IMR-90 (cell line): ENCODE measurements at regions not wholly inside any gene's neighbourhood (a gene's known extent, or its start where the extent isn't known, plus 50 kb on each side); places are given as distances from the start of the nearest gene placed in this dataset.

Experiments
- ATAC-seq: fragments of 200-7000 bp; cut with Tn5 transposase; 2 replicates; pipeline ENCODE4 v1.9.1; 2020; ENCODE audit warnings: low read depth, mild to moderate bottlenecking, moderate library complexity
- BruUV-seq: library from RNA; stranded (reverse); fragments of 400-500 nt; replicated peaks from 2 replicates; lab custom pipeline; 2021; lab: Mats Ljungman, UMichigan
- CTCF ChIA-PET: fragments of 300-600 bp; formaldehyde crosslinking; extraction: SDS; loops from one replicate; lab custom pipeline; 2021; ENCODE audit warnings: antibody characterized with exemption; lab: Yijun Ruan, JAX
- POLR2A ChIA-PET: fragments of 300-600 bp; sonication (Branson Sonifier 250); formaldehyde crosslinking; loops from one replicate; lab custom pipeline; 2022; ENCODE audit warnings: antibody characterized with exemption; ENCODE audit not compliant: unreplicated experiment; lab: Charles Lee
- DNase-seq: peaks from one replicate; pipeline ENCODE4 v3.0.0; 2013
- H2AFZ ChIP-seq: replicated peaks from 2 replicates; pipeline ENCODE3; 2013; ENCODE audit warnings: low read length, mild to moderate bottlenecking; ENCODE audit not compliant: poor library complexity
- H2AK5ac ChIP-seq: 2 replicates; pipeline ENCODE4 v1.6.1; 2013; ENCODE audit warnings: low read depth, low read length, inconsistent platforms
- H2AK9ac ChIP-seq: replicated peaks from 2 replicates; pipeline ENCODE3; 2013; ENCODE audit warnings: mild to moderate bottlenecking, low read depth, low read length, moderate library complexity; ENCODE audit not compliant: poor library complexity
- H2BK120ac ChIP-seq: 2 replicates; pipeline ENCODE4 v1.6.1; 2013; ENCODE audit warnings: low read depth, low read length, inconsistent platforms
- H2BK15ac ChIP-seq: 3 replicates; pipeline ENCODE4 v1.6.1; 2013; ENCODE audit warnings: low read depth, low read length, inconsistent platforms
- H2BK20ac ChIP-seq: 2 replicates; pipeline ENCODE4 v1.6.1; 2013; ENCODE audit warnings: low read depth, mild to moderate bottlenecking, inconsistent platforms, low read length, moderate library complexity
- H2BK5ac ChIP-seq: 2 replicates; pipeline ENCODE4 v1.6.1; 2013; ENCODE audit warnings: mild to moderate bottlenecking, low read depth, low read length, inconsistent platforms; ENCODE audit not compliant: poor library complexity, severe bottlenecking
- H3K14ac ChIP-seq: replicated peaks from 2 replicates; pipeline ENCODE4 v1.6.1; 2013; ENCODE audit warnings: low read depth, low read length, inconsistent platforms
- H3K18ac ChIP-seq: 2 replicates; pipeline ENCODE4 v1.6.1; 2013; ENCODE audit warnings: low read depth, low read length, control low read depth
- H3K23ac ChIP-seq: 2 replicates; pipeline ENCODE4 v1.6.1; 2013; ENCODE audit warnings: low read depth, low read length, inconsistent platforms
- H3K27ac ChIP-seq: 2 replicates; pipeline ENCODE4 v1.5.1; 2013; ENCODE audit warnings: mild to moderate bottlenecking, control low read depth, low read length; ENCODE audit not compliant: insufficient read depth
- H3K27me3 ChIP-seq: 2 replicates; pipeline ENCODE4 v1.6.1; 2013; ENCODE audit warnings: low read length; ENCODE audit not compliant: control insufficient read depth, insufficient read depth
- H3K36me3 ChIP-seq: 2 replicates; pipeline ENCODE4 v1.6.1; 2013; ENCODE audit warnings: low read length, mixed read lengths; ENCODE audit not compliant: control insufficient read depth, insufficient read depth
- H3K4ac ChIP-seq: 2 replicates; pipeline ENCODE4 v1.6.1; 2013; ENCODE audit warnings: low read depth, low read length, inconsistent platforms
- H3K4me1 ChIP-seq: 2 replicates; pipeline ENCODE4 v1.6.1; 2013; ENCODE audit warnings: low read length, mixed read lengths; ENCODE audit not compliant: control insufficient read depth, insufficient read depth
- H3K4me2 ChIP-seq: 2 replicates; pipeline ENCODE4 v1.6.1; 2013; ENCODE audit warnings: low read depth, mild to moderate bottlenecking, control low read depth, low read length, moderate library complexity
- H3K4me3 ChIP-seq: 2 replicates; pipeline ENCODE4 v1.5.1; 2013; ENCODE audit warnings: low read depth, mild to moderate bottlenecking, control low read depth, low read length, moderate library complexity; ENCODE audit not compliant: insufficient read depth
- H3K56ac ChIP-seq: 2 replicates; pipeline ENCODE4 v1.6.1; 2013; ENCODE audit warnings: low read length, inconsistent platforms; ENCODE audit not compliant: insufficient read depth; ENCODE audit errors: extremely low read depth
- H3K79me1 ChIP-seq, 2 experiments: 2 replicates each; pipeline ENCODE4 v1.6.1; 2013; ENCODE audit warnings: low read length in 2 of 2, inconsistent platforms in 1 of 2, low read depth in 1 of 2
- H3K9ac ChIP-seq: 2 replicates; pipeline ENCODE4 v1.6.1; 2013; ENCODE audit warnings: low read depth, low read length, control low read depth
- H3K9me1 ChIP-seq: 2 replicates; pipeline ENCODE4 v1.6.1; 2013; ENCODE audit warnings: low read length, inconsistent platforms; ENCODE audit not compliant: insufficient read depth
- H3K9me3 ChIP-seq: 2 replicates; pipeline ENCODE4 v1.6.1; 2013; ENCODE audit warnings: low read length; ENCODE audit not compliant: control insufficient read depth, insufficient read depth
- H4K20me1 ChIP-seq: 2 replicates; pipeline ENCODE4 v1.6.1; 2013; ENCODE audit warnings: low read length, inconsistent platforms; ENCODE audit not compliant: insufficient read depth
- H4K5ac ChIP-seq: 2 replicates; pipeline ENCODE4 v1.6.1; 2013; ENCODE audit warnings: mild to moderate bottlenecking, low read depth, low read length, control low read depth
- H4K8ac ChIP-seq, 2 experiments: 2 replicates each; pipeline ENCODE4 v1.6.1; 2013; ENCODE audit warnings: low read depth in 2 of 2, low read length in 2 of 2, control low read depth in 1 of 2, inconsistent platforms in 1 of 2
- H4K91ac ChIP-seq: 2 replicates; pipeline ENCODE4 v1.6.1; 2013; ENCODE audit warnings: low read depth, low read length, inconsistent platforms; ENCODE audit not compliant: insufficient read depth
- RFX5 ChIP-seq: IDR thresholded peaks from 2 replicates; pipeline ENCODE4 v1.8.0; 2012; ENCODE audit warnings: low read depth, mild to moderate bottlenecking, low read length, moderate library complexity
- WGBS, 2 experiments: methylation state at CpG; one replicate each; pipeline versions ENCODE4 v1.1.5 to v1.1.7; 2013; ENCODE audit warnings: missing lambda C conversion rate in 2 of 2; ENCODE audit not compliant: insufficient read length in 1 of 2; ENCODE audit errors: extremely low coverage in 2 of 2; 5-methylcytosine and 5-hydroxymethylcytosine counted together
- dilution Hi-C: fragments of 300-500 bp; cut with HindIII; formaldehyde crosslinking; loops from one replicate; pipeline ENCODE4 v1.14.3; 2018; ENCODE audit warnings: low sequenced_read_pairs; ENCODE audit not compliant: unreplicated experiment
- in situ Hi-C: fragments of 300-500 bp; cut with MboI; formaldehyde crosslinking; loops from 3 replicates; pipeline ENCODE4 v1.14.3; 2019; ENCODE audit warnings: low sequenced_read_pairs, inconsistent platforms, mixed read lengths
- intact Hi-C: fragments of 100-400 bp; cut with micrococcal nuclease; formaldehyde crosslinking; loops from 2 replicates; pipeline ENCODE4 v1.10.0; 2022

GRCh38 chr17:51499897-51500296, 239.6 kb downstream of the UTP18 start:
- POLR2A ChIA-PET, result no interaction called here
- dilution Hi-C loops (no loop called here), in situ Hi-C loops (no loop called here)

More at GRCh38 chr17:51499897-51500296, 239.6 kb downstream of the UTP18 start:
- H3K4ac ChIP-seq, result no peak overlapping the region
- WGBS, 2 experiments, result no CpG with 5 or more reads among the region's 1 CpG
- no peak overlapping the region for H2AFZ ChIP-seq
- no peak overlapping the region for H3K4me2 ChIP-seq
- H3K9me3 ChIP-seq, result no peaks in the 10 kb centered on the region
- CTCF ChIA-PET, result no interaction called here
- H3K23ac ChIP-seq, result no peak overlapping the region
- no peak overlapping the region for H2BK120ac ChIP-seq
- H3K9ac ChIP-seq, result no peak overlapping the region
- H3K4me1 ChIP-seq, result no peaks in the 10 kb centered on the region
- no peak overlapping the region for H4K5ac ChIP-seq
- H3K9me1 ChIP-seq, result no peaks in the 10 kb centered on the region
- ATAC-seq (no peak), DNase-seq (no peak)
- H3K14ac ChIP-seq, result no peak overlapping the region
- H2BK15ac ChIP-seq, result no peak overlapping the region
- no peak overlapping the region for H2BK5ac ChIP-seq
- H4K20me1 ChIP-seq, result no peaks in the 10 kb centered on the region
- TF ChIP-seq RFX5, result no peak
- H4K8ac ChIP-seq, result no peak overlapping the region
- no peak overlapping the region for H2AK9ac ChIP-seq
- no TSS peak for BruUV-seq
- no peaks in the 10 kb centered on the region for H3K27me3 ChIP-seq
- intact Hi-C loops, result no loop called here
- H3K4me3 ChIP-seq, result no peak overlapping the region
- H4K91ac ChIP-seq, result no peak overlapping the region
- no peaks in the 10 kb centered on the region for H3K36me3 ChIP-seq
- H3K27ac ChIP-seq, result no peak overlapping the region
- H3K79me1 ChIP-seq, result no peaks in the 10 kb centered on the region
- H3K56ac ChIP-seq, result no peak overlapping the region
- no peak overlapping the region for H3K18ac ChIP-seq
- H2BK20ac ChIP-seq, result no peak overlapping the region
- H2AK5ac ChIP-seq, result no peak overlapping the region
